ENCODE measurements at regions not wholly inside any gene's neighbourhood (a gene's known extent, or its start where the extent isn't known, plus 50 kb on each side); places are given as distances from the start of the nearest gene placed in this dataset.

DNA sequence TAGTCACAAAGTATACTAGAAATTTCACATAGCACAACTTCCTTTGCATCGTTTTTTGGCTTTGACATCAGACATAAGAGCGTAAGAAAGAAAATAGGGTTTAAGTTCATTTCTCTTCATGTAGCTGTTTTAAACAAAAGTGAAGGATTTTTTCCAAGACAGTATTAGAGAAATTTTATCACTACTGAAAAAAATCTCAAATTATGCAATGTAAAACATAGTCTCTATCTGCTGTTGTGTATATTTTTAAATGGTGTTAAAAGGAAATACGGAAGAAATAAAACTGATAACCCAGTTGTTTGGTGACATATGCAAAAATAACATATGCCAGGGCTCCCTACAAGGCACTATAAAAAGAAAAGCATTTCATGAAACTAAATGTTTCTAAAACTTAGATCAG, 1449.4 kb downstream of the LRRC4C start:
- no peak for TF ChIP-seq JUND (IDR thresholded peaks at IDR 0.05)
- TF ChIP-seq, protein P1, sequence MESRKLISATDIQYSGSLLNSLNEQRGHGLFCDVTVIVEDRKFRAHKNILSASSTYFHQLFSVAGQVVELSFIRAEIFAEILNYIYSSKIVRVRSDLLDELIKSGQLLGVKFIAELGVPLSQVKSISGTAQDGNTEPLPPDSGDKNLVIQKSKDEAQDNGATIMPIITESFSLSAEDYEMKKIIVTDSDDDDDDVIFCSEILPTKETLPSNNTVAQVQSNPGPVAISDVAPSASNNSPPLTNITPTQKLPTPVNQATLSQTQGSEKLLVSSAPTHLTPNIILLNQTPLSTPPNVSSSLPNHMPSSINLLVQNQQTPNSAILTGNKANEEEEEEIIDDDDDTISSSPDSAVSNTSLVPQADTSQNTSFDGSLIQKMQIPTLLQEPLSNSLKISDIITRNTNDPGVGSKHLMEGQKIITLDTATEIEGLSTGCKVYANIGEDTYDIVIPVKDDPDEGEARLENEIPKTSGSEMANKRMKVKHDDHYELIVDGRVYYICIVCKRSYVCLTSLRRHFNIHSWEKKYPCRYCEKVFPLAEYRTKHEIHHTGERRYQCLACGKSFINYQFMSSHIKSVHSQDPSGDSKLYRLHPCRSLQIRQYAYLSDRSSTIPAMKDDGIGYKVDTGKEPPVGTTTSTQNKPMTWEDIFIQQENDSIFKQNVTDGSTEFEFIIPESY (IDR thresholded peaks at IDR 0.05) = no peak
- TF ChIP-seq, protein P2, sequence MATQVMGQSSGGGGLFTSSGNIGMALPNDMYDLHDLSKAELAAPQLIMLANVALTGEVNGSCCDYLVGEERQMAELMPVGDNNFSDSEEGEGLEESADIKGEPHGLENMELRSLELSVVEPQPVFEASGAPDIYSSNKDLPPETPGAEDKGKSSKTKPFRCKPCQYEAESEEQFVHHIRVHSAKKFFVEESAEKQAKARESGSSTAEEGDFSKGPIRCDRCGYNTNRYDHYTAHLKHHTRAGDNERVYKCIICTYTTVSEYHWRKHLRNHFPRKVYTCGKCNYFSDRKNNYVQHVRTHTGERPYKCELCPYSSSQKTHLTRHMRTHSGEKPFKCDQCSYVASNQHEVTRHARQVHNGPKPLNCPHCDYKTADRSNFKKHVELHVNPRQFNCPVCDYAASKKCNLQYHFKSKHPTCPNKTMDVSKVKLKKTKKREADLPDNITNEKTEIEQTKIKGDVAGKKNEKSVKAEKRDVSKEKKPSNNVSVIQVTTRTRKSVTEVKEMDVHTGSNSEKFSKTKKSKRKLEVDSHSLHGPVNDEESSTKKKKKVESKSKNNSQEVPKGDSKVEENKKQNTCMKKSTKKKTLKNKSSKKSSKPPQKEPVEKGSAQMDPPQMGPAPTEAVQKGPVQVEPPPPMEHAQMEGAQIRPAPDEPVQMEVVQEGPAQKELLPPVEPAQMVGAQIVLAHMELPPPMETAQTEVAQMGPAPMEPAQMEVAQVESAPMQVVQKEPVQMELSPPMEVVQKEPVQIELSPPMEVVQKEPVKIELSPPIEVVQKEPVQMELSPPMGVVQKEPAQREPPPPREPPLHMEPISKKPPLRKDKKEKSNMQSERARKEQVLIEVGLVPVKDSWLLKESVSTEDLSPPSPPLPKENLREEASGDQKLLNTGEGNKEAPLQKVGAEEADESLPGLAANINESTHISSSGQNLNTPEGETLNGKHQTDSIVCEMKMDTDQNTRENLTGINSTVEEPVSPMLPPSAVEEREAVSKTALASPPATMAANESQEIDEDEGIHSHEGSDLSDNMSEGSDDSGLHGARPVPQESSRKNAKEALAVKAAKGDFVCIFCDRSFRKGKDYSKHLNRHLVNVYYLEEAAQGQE (IDR thresholded peaks at IDR 0.05) = no peak
- no peak for TF ChIP-seq RAD21 (IDR thresholded peaks at IDR 0.05)
- TF ChIP-seq EGR1 (IDR thresholded peaks at IDR 0.05; ENCODE audit: low read depth in 2 of 2) = no peak
- no peak for TF ChIP-seq YY1 (IDR thresholded peaks at IDR 0.05)
- TF ChIP-seq SP1 (IDR thresholded peaks at IDR 0.05) = no peak
- TF ChIP-seq NR2F2 (IDR thresholded peaks at IDR 0.05) = no peak
- TF ChIP-seq, protein P3, sequence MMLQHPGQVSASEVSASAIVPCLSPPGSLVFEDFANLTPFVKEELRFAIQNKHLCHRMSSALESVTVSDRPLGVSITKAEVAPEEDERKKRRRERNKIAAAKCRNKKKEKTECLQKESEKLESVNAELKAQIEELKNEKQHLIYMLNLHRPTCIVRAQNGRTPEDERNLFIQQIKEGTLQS (IDR thresholded peaks at IDR 0.05) = no peak
- TF ChIP-seq GABPA (IDR thresholded peaks at IDR 0.05 in 1 of 2, conservative IDR thresholded peaks at IDR 0.05 in 1 of 2) = no peak
- TF ChIP-seq, protein P4, sequence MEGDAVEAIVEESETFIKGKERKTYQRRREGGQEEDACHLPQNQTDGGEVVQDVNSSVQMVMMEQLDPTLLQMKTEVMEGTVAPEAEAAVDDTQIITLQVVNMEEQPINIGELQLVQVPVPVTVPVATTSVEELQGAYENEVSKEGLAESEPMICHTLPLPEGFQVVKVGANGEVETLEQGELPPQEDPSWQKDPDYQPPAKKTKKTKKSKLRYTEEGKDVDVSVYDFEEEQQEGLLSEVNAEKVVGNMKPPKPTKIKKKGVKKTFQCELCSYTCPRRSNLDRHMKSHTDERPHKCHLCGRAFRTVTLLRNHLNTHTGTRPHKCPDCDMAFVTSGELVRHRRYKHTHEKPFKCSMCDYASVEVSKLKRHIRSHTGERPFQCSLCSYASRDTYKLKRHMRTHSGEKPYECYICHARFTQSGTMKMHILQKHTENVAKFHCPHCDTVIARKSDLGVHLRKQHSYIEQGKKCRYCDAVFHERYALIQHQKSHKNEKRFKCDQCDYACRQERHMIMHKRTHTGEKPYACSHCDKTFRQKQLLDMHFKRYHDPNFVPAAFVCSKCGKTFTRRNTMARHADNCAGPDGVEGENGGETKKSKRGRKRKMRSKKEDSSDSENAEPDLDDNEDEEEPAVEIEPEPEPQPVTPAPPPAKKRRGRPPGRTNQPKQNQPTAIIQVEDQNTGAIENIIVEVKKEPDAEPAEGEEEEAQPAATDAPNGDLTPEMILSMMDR (IDR thresholded peaks at IDR 0.05; ENCODE audit: low read depth, low read length, missing input control) = no peak
- TF ChIP-seq FOXA2 (IDR thresholded peaks at IDR 0.05) = no peak
- TF ChIP-seq HNF4A (conservative IDR thresholded peaks at IDR 0.05) = no peak
- TF ChIP-seq, protein P5, sequence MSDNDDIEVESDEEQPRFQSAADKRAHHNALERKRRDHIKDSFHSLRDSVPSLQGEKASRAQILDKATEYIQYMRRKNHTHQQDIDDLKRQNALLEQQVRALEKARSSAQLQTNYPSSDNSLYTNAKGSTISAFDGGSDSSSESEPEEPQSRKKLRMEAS (IDR thresholded peaks at IDR 0.05) = no peak
- no peak for TF ChIP-seq FOXA1 (IDR thresholded peaks at IDR 0.05)
- TF ChIP-seq TAF1 (conservative IDR thresholded peaks at IDR 0.05) = no peak
- TF ChIP-seq HNF4G (IDR thresholded peaks at IDR 0.05) = no peak
- Histone ChIP-seq H3K4me1 (ENCODE audit: control insufficient read depth in 4 of 4, insufficient read depth in 4 of 4, low read length in 3 of 4) (no peaks in the 10 kb centered on the region), H3K36me3 (ENCODE audit: control insufficient read depth in 4 of 4, insufficient read depth in 3 of 4, low read depth in 1 of 4, low read length in 3 of 4) (no peaks in the 10 kb centered on the region), H3K27me3 (ENCODE audit: control insufficient read depth in 4 of 4, insufficient read depth in 4 of 4, low read length in 3 of 4) (no peaks in the 10 kb centered on the region), H3K9me3 (ENCODE audit: control insufficient read depth in 4 of 4, low read length in 3 of 4) (no peaks in the 10 kb centered on the region), H3K4me3 (ENCODE audit: low read depth in 1 of 3, low read length in 3 of 3) (no peak overlapping the region), H3K27ac (ENCODE audit: low read depth in 1 of 2, low read length in 2 of 2) (no peak overlapping the region), H3K9ac (ENCODE audit: low read depth in 1 of 2, low read length in 2 of 2) (no peak overlapping the region)
- 65% methylated on average over 3 of the region's 3 CpGs for WGBS
- DNase-seq (ENCODE audit: low spot score) = no peak

DNA sequence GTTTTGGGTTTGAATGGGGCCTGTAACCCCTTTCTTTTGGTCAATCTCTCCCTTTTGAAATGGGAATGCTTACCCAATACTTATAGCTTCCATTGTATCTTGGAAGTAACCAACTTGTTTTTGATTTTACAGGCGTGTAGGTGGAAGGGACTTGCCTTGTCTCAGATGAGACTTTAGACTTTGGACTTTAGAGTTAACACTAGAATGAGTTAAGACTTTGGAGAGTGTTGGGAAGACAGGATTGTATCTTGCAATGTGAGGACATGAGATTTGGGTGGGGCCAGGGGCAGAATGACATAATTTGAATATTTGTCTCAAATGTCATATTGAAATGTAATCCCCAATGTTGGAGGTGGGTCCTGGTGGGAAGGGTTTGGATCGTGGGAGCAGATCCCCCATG, 1466.9 kb downstream of the LRRC4C start:
- Histone ChIP-seq H3K4me1 (ENCODE audit: control insufficient read depth in 4 of 4, insufficient read depth in 4 of 4, low read length in 3 of 4) (no peaks in the 10 kb centered on the region), H3K27ac (ENCODE audit: low read depth in 1 of 2, low read length in 2 of 2) (no peak overlapping the region), H3K36me3 (ENCODE audit: control insufficient read depth in 4 of 4, insufficient read depth in 3 of 4, low read depth in 1 of 4, low read length in 3 of 4) (no peaks in the 10 kb centered on the region), H3K4me3 (ENCODE audit: low read depth in 1 of 3, low read length in 3 of 3) (no peak overlapping the region), H3K9ac (ENCODE audit: low read depth in 1 of 2, low read length in 2 of 2) (no peak overlapping the region), H3K27me3 (ENCODE audit: control insufficient read depth in 4 of 4, insufficient read depth in 4 of 4, low read length in 3 of 4) (peaks cover 0 to 2% (median 0%) of the 10 kb centered on the region in 4 donors), H3K9me3 (ENCODE audit: control insufficient read depth in 4 of 4, low read length in 3 of 4) (no peaks in the 10 kb centered on the region)
- DNase-seq (ENCODE audit: low spot score) = no peak
- WGBS = 64% methylated on average over 2 of the region's 2 CpGs
- TF ChIP-seq HNF4G (IDR thresholded peaks at IDR 0.05) (no peak), YY1 (IDR thresholded peaks at IDR 0.05) (no peak), RXRA (IDR thresholded peaks at IDR 0.05) (no peak), HNF4A (conservative IDR thresholded peaks at IDR 0.05) (no peak), FOXA2 (IDR thresholded peaks at IDR 0.05) (no peak)
- TF ChIP-seq, protein P4 (IDR thresholded peaks at IDR 0.05; ENCODE audit: low read depth, low read length, missing input control) = no peak
- TF ChIP-seq, protein P2 (IDR thresholded peaks at IDR 0.05) = no peak

All from liver (tissue), 8 donors.